ENCODE measurements at regions not wholly inside any gene's neighbourhood (a gene's known extent, or its start where the extent isn't known, plus 50 kb on each side); places are given as distances from the start of the nearest gene placed in this dataset.

DNA sequence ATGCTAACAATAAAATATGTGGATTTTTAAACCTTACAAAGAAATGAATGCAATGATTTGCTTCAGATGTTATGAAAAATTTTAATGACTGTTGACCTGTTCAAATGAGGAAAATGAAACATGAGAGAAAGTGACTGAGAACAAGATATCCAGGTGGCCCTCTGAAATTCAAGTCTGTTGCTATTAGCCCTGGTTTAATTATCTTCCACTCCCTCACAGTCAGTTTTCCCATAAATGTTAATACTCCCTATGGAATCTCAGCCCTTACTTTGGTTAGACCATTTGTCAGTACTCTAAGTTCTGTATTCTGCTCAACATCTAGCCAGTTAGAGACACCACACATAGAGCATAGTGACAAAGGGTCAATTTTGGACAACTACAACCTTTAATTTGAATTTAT lies 327.8 kb downstream of the PDGFC start:
- TF ChIP-seq POLR2AphosphoS5 (IDR thresholded peaks at IDR 0.05) (no peak), POLR2A (IDR thresholded peaks at IDR 0.05) (no peak)
- TF ChIP-seq, protein P1, sequence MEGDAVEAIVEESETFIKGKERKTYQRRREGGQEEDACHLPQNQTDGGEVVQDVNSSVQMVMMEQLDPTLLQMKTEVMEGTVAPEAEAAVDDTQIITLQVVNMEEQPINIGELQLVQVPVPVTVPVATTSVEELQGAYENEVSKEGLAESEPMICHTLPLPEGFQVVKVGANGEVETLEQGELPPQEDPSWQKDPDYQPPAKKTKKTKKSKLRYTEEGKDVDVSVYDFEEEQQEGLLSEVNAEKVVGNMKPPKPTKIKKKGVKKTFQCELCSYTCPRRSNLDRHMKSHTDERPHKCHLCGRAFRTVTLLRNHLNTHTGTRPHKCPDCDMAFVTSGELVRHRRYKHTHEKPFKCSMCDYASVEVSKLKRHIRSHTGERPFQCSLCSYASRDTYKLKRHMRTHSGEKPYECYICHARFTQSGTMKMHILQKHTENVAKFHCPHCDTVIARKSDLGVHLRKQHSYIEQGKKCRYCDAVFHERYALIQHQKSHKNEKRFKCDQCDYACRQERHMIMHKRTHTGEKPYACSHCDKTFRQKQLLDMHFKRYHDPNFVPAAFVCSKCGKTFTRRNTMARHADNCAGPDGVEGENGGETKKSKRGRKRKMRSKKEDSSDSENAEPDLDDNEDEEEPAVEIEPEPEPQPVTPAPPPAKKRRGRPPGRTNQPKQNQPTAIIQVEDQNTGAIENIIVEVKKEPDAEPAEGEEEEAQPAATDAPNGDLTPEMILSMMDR (IDR thresholded peaks at IDR 0.05 in 8 of 11, conservative IDR thresholded peaks at IDR 0.05 in 3 of 11) = no peak

Measured in spleen (tissue), 7 donors.